Jurkat, Clone E6-1 (cell line): ENCODE measurements at regions not wholly inside any gene's neighbourhood (a gene's known extent, or its start where the extent isn't known, plus 50 kb on each side); places are given as distances from the start of the nearest gene placed in this dataset.

Experiments
- DNase-seq: peaks from one replicate; pipeline ENCODE4 v3.0.0-alpha.2; 2011; ENCODE audit warnings: low read depth, low spot score
- H3K4me3 ChIP-seq: 2 replicates; pipeline ENCODE4 v1.5.1; 2011; ENCODE audit warnings: mild to moderate bottlenecking, low read length, control low read depth, moderate library complexity

- no peak for DNase-seq
- H3K4me3 ChIP-seq: no peak overlapping the region
Observed at GRCh38 chr20:51899674-51900073, 97.4 kb upstream of the SALL4 start.

- DNase-seq: no peak
- no peak overlapping the region for H3K4me3 ChIP-seq
Observed at GRCh38 chr20:51898788-51899187, 96.5 kb upstream of the SALL4 start.

- H3K4me3 ChIP-seq: no peak overlapping the region
- DNase-seq: no peak
Observed at GRCh38 chr20:51894619-51895018, 92.3 kb upstream of the SALL4 start.

DNA sequence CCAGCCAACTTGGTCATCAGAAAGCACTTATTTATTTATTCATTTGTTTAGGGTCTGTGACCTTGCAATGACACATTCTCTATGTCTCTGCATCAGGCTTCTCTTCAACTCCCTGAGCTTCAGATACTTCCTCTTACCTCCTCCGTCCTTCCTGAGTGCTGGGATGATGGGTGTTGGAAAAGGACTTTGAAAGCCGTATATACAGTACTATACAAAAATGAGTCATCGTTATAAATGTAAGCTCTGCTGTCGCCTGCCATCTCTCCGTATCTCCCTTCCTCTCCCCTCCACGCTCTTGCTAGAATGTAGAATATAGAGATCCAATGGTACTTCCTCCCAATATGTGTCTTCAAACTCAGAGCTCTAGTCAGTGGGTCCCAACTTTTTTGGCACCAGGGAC, 91.9 kb upstream of the SALL4 start:
- no peak for DNase-seq
- no peak overlapping the region for H3K4me3 ChIP-seq

- DNase-seq: no peak
- H3K4me3 ChIP-seq: no peak overlapping the region
Observed at GRCh38 chr20:51893723-51894122, 91.4 kb upstream of the SALL4 start.

DNA sequence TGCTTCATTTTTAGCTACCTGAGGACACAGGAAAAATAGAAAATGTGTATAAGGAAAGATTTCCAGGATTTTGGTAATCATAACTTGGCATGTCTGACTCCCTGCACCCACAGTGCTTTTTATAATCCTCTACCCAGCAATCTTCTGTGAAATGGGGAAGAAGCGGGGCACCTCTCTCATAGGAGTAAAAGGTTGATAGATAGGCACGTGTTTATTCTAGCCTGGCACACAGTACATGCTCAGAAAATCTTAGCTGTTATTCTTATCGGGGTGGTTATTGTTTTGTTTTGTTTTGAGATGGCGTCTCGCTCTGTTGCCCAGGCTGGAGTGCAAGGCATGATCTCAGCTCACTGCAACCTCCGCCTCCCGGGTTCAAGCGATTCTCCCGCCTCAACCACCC, 87.7 kb upstream of the SALL4 start:
- H3K4me3 ChIP-seq: no peak overlapping the region

GRCh38 chr20:51889466-51889865, 87.1 kb upstream of the SALL4 start:
- H3K4me3 ChIP-seq: no peak overlapping the region
- no peak for DNase-seq

More for the DNA sequence above, 87.7 kb upstream of the SALL4 start:
- no peak for DNase-seq

DNA sequence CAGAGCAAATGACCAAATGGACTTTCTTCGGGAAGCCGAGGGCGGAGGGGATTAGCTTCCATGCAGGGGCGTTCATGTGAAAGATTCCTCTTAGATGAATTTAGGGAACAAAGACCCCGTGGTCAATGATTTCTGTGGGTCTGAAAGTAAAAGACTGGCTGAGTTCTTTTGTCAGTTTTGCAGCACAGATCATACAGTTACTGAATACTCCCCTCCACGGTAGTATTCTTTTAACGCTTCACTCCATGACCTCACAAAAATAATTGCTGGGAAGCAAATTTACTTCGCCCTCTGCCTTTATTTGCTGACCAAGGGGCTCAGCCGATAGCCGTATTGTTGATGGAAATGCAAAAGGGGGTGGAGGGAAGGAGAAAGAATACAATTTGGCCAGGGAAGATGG, 86.0 kb upstream of the SALL4 start:
- H3K4me3 ChIP-seq: no peak overlapping the region
- DNase-seq: no peak

- no peak overlapping the region for H3K4me3 ChIP-seq
- no peak for DNase-seq
Observed at GRCh38 chr20:51886891-51887608, 84.7 kb upstream of the SALL4 start.

DNA sequence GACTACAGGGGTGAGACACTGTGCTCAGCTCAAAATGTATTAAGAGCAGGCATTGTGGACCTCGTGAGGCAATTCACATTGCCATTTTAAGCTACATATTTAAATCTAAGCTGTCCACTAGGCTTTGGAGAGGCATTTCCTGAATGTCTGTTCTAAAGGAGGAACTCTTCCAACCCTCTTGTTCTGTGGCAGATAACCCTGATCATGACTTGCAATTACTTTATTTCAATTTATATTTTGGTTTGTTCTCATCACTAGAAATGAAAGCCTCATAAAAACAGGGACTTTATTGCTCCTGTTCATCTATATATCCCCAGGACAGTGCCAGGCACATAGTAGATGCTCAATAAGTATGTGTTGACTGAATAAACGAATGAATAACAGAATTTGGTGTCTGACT, 84.0 kb upstream of the SALL4 start:
- no peak overlapping the region for H3K4me3 ChIP-seq
- no peak for DNase-seq

DNA sequence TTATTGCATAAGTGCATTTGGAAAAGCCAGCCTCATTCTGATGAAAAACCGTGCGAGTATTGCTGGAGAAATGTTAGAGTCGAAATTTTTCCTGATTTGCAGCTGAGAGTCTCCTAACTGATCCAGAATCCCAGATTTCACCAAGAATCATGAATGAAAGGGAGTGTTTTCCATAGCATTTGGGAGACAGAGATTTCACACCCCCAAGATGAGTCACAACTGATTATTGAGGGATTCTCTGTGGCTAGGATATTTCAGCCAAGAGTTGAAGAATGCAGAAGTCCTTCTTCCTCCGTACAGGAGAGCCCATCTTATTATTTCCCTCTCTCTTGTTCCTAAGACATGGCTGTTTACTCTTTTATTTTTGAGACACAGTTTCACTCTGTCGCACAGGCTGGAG, 82.2 kb upstream of the SALL4 start:
- no peak for DNase-seq
- no peak overlapping the region for H3K4me3 ChIP-seq

GRCh38 chr20:51880188-51880587, 77.9 kb upstream of the SALL4 start:
- no peak for DNase-seq
- H3K4me3 ChIP-seq: no peak overlapping the region

GRCh38 chr20:51876313-51876940, 74.1 kb upstream of the SALL4 start:
- H3K4me3 ChIP-seq: no peak overlapping the region
- no peak for DNase-seq

DNA sequence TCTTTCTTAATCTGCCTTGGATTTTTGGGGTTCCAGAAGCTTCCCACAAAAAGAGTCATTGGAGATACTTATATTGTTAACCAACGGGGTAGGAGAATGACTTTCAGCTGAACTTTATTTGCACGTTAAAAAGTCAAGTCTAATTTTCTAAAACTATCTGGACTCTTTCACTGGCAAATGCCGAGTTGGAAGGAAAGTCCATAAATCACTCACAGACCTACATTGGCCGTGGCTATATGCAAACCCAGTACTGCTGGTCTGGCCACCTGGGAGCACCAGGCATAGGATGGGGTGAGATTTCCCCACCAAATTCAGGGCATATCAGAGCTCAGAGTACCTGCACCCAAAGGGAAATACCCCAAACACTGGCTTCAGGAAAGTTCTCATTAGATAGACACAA, 71.3 kb upstream of the SALL4 start:
- DNase-seq: no peak
- no peak overlapping the region for H3K4me3 ChIP-seq

DNA sequence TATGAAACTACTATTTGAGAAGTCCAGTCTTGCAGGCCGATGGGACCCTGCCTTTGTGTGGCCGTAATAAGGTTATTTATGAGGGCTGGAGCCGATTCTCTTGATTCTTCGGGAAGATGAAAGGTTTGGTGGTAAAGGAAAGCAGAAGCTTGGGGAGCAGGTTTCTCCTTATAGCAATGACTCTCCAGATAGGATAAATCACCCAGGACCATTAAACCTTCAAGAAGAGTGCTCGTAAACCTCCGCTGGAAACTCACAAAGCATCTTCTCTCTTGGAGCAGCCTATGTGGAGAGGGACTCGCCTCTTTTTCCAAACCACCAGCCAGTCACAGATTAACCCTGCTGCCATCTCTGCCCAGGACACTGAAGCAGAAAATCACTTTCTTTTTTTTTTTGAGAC, 69.6 kb upstream of the SALL4 start:
- no peak overlapping the region for H3K4me3 ChIP-seq
- DNase-seq: no peak

GRCh38 chr20:51869002-51869401, 66.7 kb upstream of the SALL4 start:
- no peak for DNase-seq

GRCh38 chr20:51867251-51867650, 64.9 kb upstream of the SALL4 start:
- H3K4me3 ChIP-seq: no peak overlapping the region
- no peak for DNase-seq

More at GRCh38 chr20:51869002-51869401, 66.7 kb upstream of the SALL4 start:
- no peak overlapping the region for H3K4me3 ChIP-seq

DNA sequence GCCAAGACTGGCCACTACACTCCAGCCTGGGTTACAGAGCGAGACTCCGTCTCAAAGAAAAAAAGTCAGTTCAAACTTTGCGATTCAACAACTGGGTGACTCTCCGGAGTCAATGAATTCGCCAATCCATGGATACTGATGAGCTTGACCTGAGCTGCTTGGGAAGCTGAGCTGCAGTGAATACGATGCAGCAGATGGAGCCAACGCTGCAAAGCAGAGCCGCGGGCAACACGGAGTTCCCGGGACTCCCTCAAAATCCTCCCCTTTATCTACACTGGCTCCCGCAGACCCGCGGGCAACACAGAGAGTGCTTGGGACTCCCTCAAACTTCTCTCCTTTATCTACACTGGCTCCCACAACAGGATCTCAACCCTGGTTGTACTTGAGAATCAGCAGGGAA, 62.6 kb upstream of the SALL4 start:
- DNase-seq: no peak

DNA sequence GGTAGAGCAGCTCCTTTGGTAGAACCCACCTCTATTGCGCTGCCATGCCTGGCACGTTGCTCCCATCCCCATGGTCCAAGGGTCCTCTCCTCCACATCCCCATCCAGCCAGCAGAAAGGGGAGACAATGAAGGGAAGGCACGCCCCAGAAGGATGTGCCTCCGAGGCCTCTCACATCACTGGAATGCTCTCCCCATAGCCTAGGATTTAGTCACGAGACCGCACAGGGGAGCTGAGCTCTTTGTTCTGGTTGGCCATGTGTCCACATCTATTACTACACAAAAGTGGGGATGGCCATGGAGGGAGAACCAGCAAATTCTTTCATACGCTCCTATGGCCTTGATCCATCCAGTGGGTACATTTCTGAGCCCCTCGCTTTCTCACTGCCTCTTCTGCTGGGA, 60.5 kb upstream of the SALL4 start:
- DNase-seq: no peak
- H3K4me3 ChIP-seq: no peak overlapping the region

More for the DNA sequence above, 62.6 kb upstream of the SALL4 start:
- no peak overlapping the region for H3K4me3 ChIP-seq

DNA sequence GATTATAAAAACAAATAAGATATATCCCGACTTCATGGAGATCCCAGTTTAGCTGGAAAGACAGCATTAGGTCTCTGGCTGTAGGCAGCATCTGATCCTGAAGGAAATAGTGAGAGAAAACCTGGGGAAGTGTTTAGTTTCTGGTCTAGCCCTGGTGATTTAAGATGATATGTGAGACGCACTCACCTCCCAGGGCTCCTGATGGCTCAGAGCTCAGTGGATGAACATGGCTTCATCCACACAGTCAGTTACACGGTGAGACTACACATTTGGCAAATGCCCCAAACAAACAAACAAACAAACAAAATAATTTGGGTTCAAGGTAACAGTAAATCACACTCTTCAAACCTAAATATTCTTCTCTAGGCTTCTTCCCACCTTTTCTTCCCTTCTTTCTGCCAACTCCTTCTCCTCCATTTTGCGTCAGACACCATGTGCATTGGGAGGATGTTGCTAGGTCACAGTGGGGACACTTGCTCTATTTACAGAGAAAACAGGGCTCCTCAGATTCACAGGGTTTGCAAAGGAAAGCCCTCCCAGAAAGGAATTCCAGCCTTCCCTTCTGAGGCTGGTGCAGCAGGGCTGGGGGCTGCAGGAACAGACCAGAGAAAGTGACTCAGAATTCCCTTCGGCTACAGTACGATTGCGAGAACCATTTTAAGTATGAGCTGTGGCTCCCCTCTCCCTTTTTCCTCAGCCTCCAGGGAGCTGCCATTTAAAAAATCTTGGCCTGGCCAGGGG, 59.6 kb upstream of the SALL4 start:
- H3K4me3 ChIP-seq: no peak overlapping the region
- DNase-seq: no peak
